GM12878 (cell line): ENCODE measurements at regions not wholly inside any gene's neighbourhood (a gene's known extent, or its start where the extent isn't known, plus 50 kb on each side); places are given as distances from the start of the nearest gene placed in this dataset.

ENCODE experiments used
- ATAC-seq: fragments of 200-7000 bp; cut with Tn5 transposase; 3 replicates; pipeline ENCODE4 v1.9.1; 2020; ENCODE audit warnings: mild to moderate bottlenecking, moderate library complexity
- BruUV-seq: library from RNA; stranded (reverse); fragments of 400-500 nt; replicated peaks from 2 replicates; lab custom pipeline; 2021; lab: Mats Ljungman, UMichigan
- CTCF ChIA-PET: fragments of 300-600 bp; sonication (Branson Sonifier 250); formaldehyde crosslinking; extraction: SDS; loops from one replicate; lab custom pipeline; 2021; ENCODE audit warnings: inconsistent platforms; lab: Yijun Ruan, JAX
- POLR2A ChIA-PET: fragments of 350-600 bp; formaldehyde crosslinking; extraction: SDS; loops from one replicate; lab custom pipeline; 2021; ENCODE audit warnings: inconsistent platforms; lab: Charles Lee
- RAD21 ChIA-PET: fragments of 300-600 bp; sonication (Branson Sonifier 250); formaldehyde crosslinking; loops from one replicate; lab custom pipeline; 2023; ENCODE audit warnings: antibody characterized with exemption; ENCODE audit not compliant: unreplicated experiment; lab: Charles Lee
- SMC1A ChIA-PET: fragments of 300-600 bp; sonication (Branson Sonifier 250); formaldehyde crosslinking; loops from one replicate; lab custom pipeline; 2023; ENCODE audit not compliant: unreplicated experiment, uncharacterized antibody; lab: Charles Lee
- DNase-seq: peaks from one replicate; pipeline ENCODE4 v3.0.0-alpha.2; 2011; ENCODE audit warnings: low read depth, low spot score
- FAIRE-seq: peaks from 3 replicates; lab custom pipeline; 2011; peaks lifted over from hg19 to GRCh38; lab: Jason Lieb, UNC
- H2AFZ ChIP-seq: 2 replicates; pipeline ENCODE4 v1.6.0; 2011; ENCODE audit warnings: low read depth, low read length, control low read depth; ENCODE audit not compliant: control insufficient read depth
- H3K27ac ChIP-seq: 2 replicates; pipeline ENCODE4 v1.5.1; 2011; ENCODE audit warnings: control low read depth; ENCODE audit not compliant: control insufficient read depth, insufficient read depth
- H3K27me3 ChIP-seq, 2 experiments: replicated peaks in 1 of 2; 2 replicates each; pipeline versions ENCODE4 v1.6.0 to v1.6.1; 2011; ENCODE audit warnings: low read length in 1 of 2; ENCODE audit not compliant: control insufficient read depth in 2 of 2, insufficient read depth in 2 of 2
- H3K36me3 ChIP-seq, 2 experiments: 2 replicates each; pipeline ENCODE4 v1.5.1; 2011; ENCODE audit warnings: low read length in 1 of 2; ENCODE audit not compliant: control insufficient read depth in 2 of 2, insufficient read depth in 2 of 2
- H3K4me1 ChIP-seq: 2 replicates; pipeline ENCODE4 v1.6.1; 2011; ENCODE audit warnings: mild to moderate bottlenecking, low read length, moderate library complexity, mixed read lengths; ENCODE audit not compliant: control insufficient read depth, insufficient read depth
- H3K4me2 ChIP-seq: 2 replicates; pipeline ENCODE4 v1.6.0; 2011; ENCODE audit warnings: control low read depth; ENCODE audit not compliant: control insufficient read depth, insufficient read depth
- H3K4me3 ChIP-seq: fragments of 200-600 bp; sonication (generic); 2 replicates; pipeline ENCODE4 v1.5.1; 2016
- H3K79me2 ChIP-seq: 2 replicates; pipeline ENCODE4 v1.6.0; 2011; ENCODE audit warnings: low read length; ENCODE audit not compliant: control insufficient read depth, insufficient read depth
- H3K9ac ChIP-seq: 2 replicates; pipeline ENCODE4 v1.8.0; 2011; ENCODE audit warnings: low read length, control low read depth, mixed read lengths; ENCODE audit not compliant: control insufficient read depth, insufficient read depth
- H3K9me3 ChIP-seq: replicated peaks from 3 replicates; pipeline ENCODE4 v1.5.1; 2011; ENCODE audit warnings: mild to moderate bottlenecking, low read length; ENCODE audit not compliant: control insufficient read depth, insufficient read depth
- H4K20me1 ChIP-seq: 2 replicates; pipeline ENCODE4 v1.6.0; 2011; ENCODE audit not compliant: control insufficient read depth, insufficient read depth
- BACH1 ChIP-seq: fragments of 450-650 bp; IDR thresholded peaks from 2 replicates; pipeline ENCODE4 v1.6.1; 2017; ENCODE audit warnings: mild to moderate bottlenecking, borderline replicate concordance
- BHLHE40 ChIP-seq, 2 experiments: fragments of 450-650 bp in 1 of 2; IDR thresholded peaks; 2 replicates each; pipeline ENCODE4 v1.6.1; 2011 to 2017; ENCODE audit warnings: low read depth in 2 of 2, borderline replicate concordance in 1 of 2, improper control_type of control experiment in 1 of 2, low read length in 1 of 2, mild to moderate bottlenecking in 1 of 2
- FOXK2 ChIP-seq: fragments of 450-650 bp; IDR thresholded peaks from 2 replicates; pipeline ENCODE4 v1.6.1; 2017; ENCODE audit warnings: mild to moderate bottlenecking, moderate library complexity
- FOXM1 ChIP-seq: IDR thresholded peaks from 2 replicates; pipeline ENCODE4 v1.6.1; 2012; ENCODE audit warnings: low read depth, mild to moderate bottlenecking, inconsistent platforms, low read length, moderate library complexity
- KAT2A ChIP-seq: conservative IDR thresholded peaks from 2 replicates; pipeline ENCODE4 v1.6.1; 2011; ENCODE audit warnings: low read depth, low read length; ENCODE audit not compliant: control insufficient read depth
- NR2C1 ChIP-seq: fragments of 450-650 bp; IDR thresholded peaks from 2 replicates; pipeline ENCODE4 v1.6.1; 2017; ENCODE audit warnings: antibody characterized with exemption, mild to moderate bottlenecking, moderate library complexity
- PAX5 ChIP-seq: IDR thresholded peaks from 2 replicates; pipeline ENCODE4 v1.6.1; 2011; ENCODE audit warnings: low read depth, low read length, borderline replicate concordance
- POU2F2 ChIP-seq: IDR thresholded peaks from 3 replicates; pipeline ENCODE4 v1.6.1; 2011; ENCODE audit warnings: low read depth, mild to moderate bottlenecking, low read length, borderline replicate concordance
- RCOR1 ChIP-seq: conservative IDR thresholded peaks from 2 replicates; pipeline ENCODE4 v1.6.1; 2012; ENCODE audit warnings: low read depth, low read length, improper control_type of control experiment
- ZNF384 ChIP-seq: IDR thresholded peaks from 2 replicates; pipeline ENCODE4 v1.6.1; 2012; ENCODE audit warnings: low read depth, mild to moderate bottlenecking, low read length, improper control_type of control experiment, borderline replicate concordance
- WGBS: methylation state at CpG from one replicate; pipeline ENCODE4 v1.1.6; 2016; ENCODE audit warnings: low lambda C conversion rate; ENCODE audit not compliant: insufficient replicate concordance, insufficient coverage; ENCODE audit errors: missing lambda C conversion rate; 5-methylcytosine and 5-hydroxymethylcytosine counted together
- in situ Hi-C: fragments of 300-500 bp; cut with MboI; formaldehyde crosslinking; loops from 9 replicates; pipeline ENCODE4 v1.14.3; 2018; ENCODE audit warnings: mixed read lengths
- intact Hi-C: fragments of 100-400 bp; cut with micrococcal nuclease; formaldehyde crosslinking; loops from one replicate; pipeline ENCODE4 v1.14.2; 2022; ENCODE audit not compliant: unreplicated experiment
- TF ChIP-seq, protein P1 (sequence below): fragments of 150-350 bp; IDR thresholded peaks from 2 replicates; pipeline ENCODE4 v1.6.1; 2016; ENCODE audit warnings: low read depth, low read length
- TF ChIP-seq, protein P2 (sequence below): IDR thresholded peaks from 2 replicates; pipeline ENCODE4 v1.6.1; 2012; ENCODE audit warnings: low read depth, low read length, improper control_type of control experiment
- TF ChIP-seq, protein P3 (sequence below): IDR thresholded peaks from 2 replicates; pipeline ENCODE4 v1.6.1; 2011; ENCODE audit warnings: low read depth, low read length, improper control_type of control experiment, borderline replicate concordance
- TF ChIP-seq, protein P4 (sequence below): fragments of 450-650 bp; IDR thresholded peaks from 2 replicates; pipeline ENCODE4 v1.6.1; 2017; ENCODE audit warnings: mild to moderate bottlenecking, moderate library complexity

DNA sequence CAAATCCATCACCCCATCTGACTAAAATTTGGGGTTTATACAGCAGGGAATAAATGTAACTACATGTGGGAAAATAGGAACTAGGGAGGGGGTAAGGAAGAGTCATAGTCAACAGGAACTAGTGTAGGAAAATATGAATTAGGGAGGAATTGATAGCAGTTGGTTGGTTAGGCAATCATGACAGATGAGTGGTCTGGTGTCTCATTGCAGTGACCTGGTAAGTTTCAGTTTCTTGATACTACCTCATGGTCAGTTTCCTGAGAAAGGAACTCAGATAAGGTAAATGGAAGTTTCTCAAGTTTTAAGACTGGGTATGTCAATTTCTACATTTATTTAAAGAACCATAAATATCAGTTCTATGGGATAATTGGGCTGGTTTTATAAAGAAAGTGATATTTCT is 442.3 kb downstream of the NPIPA7 start (continued):
- TF ChIP-seq, protein P1, sequence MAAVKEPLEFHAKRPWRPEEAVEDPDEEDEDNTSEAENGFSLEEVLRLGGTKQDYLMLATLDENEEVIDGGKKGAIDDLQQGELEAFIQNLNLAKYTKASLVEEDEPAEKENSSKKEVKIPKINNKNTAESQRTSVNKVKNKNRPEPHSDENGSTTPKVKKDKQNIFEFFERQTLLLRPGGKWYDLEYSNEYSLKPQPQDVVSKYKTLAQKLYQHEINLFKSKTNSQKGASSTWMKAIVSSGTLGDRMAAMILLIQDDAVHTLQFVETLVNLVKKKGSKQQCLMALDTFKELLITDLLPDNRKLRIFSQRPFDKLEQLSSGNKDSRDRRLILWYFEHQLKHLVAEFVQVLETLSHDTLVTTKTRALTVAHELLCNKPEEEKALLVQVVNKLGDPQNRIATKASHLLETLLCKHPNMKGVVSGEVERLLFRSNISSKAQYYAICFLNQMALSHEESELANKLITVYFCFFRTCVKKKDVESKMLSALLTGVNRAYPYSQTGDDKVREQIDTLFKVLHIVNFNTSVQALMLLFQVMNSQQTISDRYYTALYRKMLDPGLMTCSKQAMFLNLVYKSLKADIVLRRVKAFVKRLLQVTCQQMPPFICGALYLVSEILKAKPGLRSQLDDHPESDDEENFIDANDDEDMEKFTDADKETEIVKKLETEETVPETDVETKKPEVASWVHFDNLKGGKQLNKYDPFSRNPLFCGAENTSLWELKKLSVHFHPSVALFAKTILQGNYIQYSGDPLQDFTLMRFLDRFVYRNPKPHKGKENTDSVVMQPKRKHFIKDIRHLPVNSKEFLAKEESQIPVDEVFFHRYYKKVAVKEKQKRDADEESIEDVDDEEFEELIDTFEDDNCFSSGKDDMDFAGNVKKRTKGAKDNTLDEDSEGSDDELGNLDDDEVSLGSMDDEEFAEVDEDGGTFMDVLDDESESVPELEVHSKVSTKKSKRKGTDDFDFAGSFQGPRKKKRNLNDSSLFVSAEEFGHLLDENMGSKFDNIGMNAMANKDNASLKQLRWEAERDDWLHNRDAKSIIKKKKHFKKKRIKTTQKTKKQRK = no peak
- no peak for TF ChIP-seq FOXK2

DNA sequence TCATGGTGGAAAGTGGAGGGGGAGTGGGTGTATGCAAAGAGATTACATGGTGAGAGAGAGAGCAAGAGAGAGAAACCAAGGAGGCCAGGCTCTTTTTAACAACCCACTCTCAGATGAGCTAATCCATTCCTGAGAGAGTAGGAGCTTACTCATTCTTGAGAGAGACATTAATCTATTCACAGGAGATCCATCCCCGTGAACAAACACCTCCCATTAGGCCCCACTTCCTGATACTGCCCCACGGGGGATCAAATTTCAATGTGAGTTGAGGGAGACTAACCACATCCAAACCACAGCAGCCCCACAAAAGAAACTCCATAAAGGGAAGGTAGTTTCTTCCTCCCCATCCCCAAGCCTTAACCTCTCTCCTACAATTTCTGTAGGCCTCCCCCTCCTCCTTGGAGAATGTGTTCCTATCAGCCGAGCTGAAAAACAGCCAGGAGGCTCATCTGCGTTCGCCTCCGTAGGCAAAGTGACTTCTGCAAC is 450.0 kb downstream of the NPIPA7 start:
- BruUV-seq = no TSS peak
- intact Hi-C loops = no loop called here
- H3K27ac ChIP-seq = no peak overlapping the region
- no peaks in the 10 kb centered on the region for H3K4me1 ChIP-seq
- no peak overlapping the region for H3K9ac ChIP-seq
- no peak overlapping the region for H2AFZ ChIP-seq
- no peak for ATAC-seq
- no peaks in the 10 kb centered on the region for H3K9me3 ChIP-seq
- no peak for DNase-seq
- H3K79me2 ChIP-seq = no peaks in the 10 kb centered on the region
- H3K27me3 ChIP-seq = no peaks in the 10 kb centered on the region
- H3K4me2 ChIP-seq = no peak overlapping the region
- H3K36me3 ChIP-seq = no peaks in the 10 kb centered on the region
- no peaks in the 10 kb centered on the region for H4K20me1 ChIP-seq
- no peak overlapping the region for H3K4me3 ChIP-seq
- in situ Hi-C loops = no loop called here
- POLR2A ChIA-PET = no interaction called here
- CTCF ChIA-PET = no interaction called here
- FAIRE-seq = no peak
- SMC1A ChIA-PET = no interaction called here
- 17% methylated on average over 6 of the region's 6 CpGs for WGBS
- RAD21 ChIA-PET = no interaction called here
- TF ChIP-seq BHLHE40 (IDR thresholded peaks at IDR 0.05; ENCODE audit: borderline replicate concordance in 1 of 2, low read depth in 2 of 2, low read length in 1 of 2) (no peak), NR2C1 (no peak), KAT2A (no peak), RCOR1 (no peak), FOXM1 (no peak), PAX5 (no peak), BACH1 (no peak), ZNF384 (no peak), POU2F2 (no peak)
- TF ChIP-seq, protein P2, sequence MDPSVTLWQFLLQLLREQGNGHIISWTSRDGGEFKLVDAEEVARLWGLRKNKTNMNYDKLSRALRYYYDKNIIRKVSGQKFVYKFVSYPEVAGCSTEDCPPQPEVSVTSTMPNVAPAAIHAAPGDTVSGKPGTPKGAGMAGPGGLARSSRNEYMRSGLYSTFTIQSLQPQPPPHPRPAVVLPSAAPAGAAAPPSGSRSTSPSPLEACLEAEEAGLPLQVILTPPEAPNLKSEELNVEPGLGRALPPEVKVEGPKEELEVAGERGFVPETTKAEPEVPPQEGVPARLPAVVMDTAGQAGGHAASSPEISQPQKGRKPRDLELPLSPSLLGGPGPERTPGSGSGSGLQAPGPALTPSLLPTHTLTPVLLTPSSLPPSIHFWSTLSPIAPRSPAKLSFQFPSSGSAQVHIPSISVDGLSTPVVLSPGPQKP = no peak
- TF ChIP-seq, protein P3, sequence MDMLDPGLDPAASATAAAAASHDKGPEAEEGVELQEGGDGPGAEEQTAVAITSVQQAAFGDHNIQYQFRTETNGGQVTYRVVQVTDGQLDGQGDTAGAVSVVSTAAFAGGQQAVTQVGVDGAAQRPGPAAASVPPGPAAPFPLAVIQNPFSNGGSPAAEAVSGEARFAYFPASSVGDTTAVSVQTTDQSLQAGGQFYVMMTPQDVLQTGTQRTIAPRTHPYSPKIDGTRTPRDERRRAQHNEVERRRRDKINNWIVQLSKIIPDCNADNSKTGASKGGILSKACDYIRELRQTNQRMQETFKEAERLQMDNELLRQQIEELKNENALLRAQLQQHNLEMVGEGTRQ = no peak
- TF ChIP-seq, protein P4, sequence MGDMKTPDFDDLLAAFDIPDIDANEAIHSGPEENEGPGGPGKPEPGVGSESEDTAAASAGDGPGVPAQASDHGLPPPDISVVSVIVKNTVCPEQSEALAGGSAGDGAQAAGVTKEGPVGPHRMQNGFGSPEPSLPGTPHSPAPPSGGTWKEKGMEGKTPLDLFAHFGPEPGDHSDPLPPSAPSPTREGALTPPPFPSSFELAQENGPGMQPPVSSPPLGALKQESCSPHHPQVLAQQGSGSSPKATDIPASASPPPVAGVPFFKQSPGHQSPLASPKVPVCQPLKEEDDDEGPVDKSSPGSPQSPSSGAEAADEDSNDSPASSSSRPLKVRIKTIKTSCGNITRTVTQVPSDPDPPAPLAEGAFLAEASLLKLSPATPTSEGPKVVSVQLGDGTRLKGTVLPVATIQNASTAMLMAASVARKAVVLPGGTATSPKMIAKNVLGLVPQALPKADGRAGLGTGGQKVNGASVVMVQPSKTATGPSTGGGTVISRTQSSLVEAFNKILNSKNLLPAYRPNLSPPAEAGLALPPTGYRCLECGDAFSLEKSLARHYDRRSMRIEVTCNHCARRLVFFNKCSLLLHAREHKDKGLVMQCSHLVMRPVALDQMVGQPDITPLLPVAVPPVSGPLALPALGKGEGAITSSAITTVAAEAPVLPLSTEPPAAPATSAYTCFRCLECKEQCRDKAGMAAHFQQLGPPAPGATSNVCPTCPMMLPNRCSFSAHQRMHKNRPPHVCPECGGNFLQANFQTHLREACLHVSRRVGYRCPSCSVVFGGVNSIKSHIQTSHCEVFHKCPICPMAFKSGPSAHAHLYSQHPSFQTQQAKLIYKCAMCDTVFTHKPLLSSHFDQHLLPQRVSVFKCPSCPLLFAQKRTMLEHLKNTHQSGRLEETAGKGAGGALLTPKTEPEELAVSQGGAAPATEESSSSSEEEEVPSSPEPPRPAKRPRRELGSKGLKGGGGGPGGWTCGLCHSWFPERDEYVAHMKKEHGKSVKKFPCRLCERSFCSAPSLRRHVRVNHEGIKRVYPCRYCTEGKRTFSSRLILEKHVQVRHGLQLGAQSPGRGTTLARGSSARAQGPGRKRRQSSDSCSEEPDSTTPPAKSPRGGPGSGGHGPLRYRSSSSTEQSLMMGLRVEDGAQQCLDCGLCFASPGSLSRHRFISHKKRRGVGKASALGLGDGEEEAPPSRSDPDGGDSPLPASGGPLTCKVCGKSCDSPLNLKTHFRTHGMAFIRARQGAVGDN = no peak
